GM12891 (cell line): ENCODE measurements at regions not wholly inside any gene's neighbourhood (a gene's known extent, or its start where the extent isn't known, plus 50 kb on each side); places are given as distances from the start of the nearest gene placed in this dataset.

ENCODE experiments used
- POLR2A ChIP-seq: IDR thresholded peaks from 2 replicates; pipeline ENCODE4 v1.6.1; 2011; ENCODE audit warnings: low read depth, low read length, control low read depth
- POLR2AphosphoS5 ChIP-seq: IDR thresholded peaks from 2 replicates; pipeline ENCODE4 v1.6.1; 2011; ENCODE audit warnings: low read depth, low read length, control low read depth
- SPI1 ChIP-seq: IDR thresholded peaks from 2 replicates; pipeline ENCODE4 v1.6.1; 2011; ENCODE audit warnings: low read depth, low read length, control low read depth
- TAF1 ChIP-seq: IDR thresholded peaks from 2 replicates; pipeline ENCODE4 v1.6.1; 2011; ENCODE audit warnings: low read depth, low read length, control low read depth

GRCh38 chr12:65608319-65608916 lies 215.9 kb upstream of the HMGA2 start:
- TF ChIP-seq POLR2A (no peak), POLR2AphosphoS5 (no peak), TAF1 (no peak), SPI1 (no peak)
